NCI-H69 (cell line): ENCODE measurements at regions not wholly inside any gene's neighbourhood (a gene's known extent, or its start where the extent isn't known, plus 50 kb on each side); places are given as distances from the start of the nearest gene placed in this dataset.
A peak's percentile ranks its signal among the peaks of the same experiment; 100 is the strongest.
"Not testable (repeated sequence)": the region's sequence is repeated elsewhere in the genome, so short reads cannot be mapped to it uniquely, and the experiment has no call there.

Experiments used
- DNase-seq: peaks from one replicate; lab custom pipeline; 2025; lab: John Stamatoyannopoulos, UW

DNA sequence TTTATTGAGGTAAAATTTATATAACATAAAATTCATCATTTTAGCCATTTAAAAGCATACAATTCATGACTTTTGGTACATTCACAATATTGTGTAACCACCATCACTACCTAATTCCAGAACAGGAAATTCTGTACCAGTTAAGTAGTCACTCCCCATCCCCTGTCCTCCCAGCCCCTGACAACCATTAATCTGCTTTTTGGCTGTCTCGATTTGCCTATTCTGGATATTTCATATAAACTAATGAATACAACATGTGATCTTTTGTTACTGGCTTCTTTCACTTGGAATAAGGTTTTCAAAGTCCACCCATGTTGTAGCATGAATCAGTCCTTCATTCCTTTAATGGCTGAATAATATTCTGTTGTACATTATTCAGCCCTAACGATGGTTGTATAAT is 115.6 kb upstream of the KLF14 start:
- DNase-seq = no peak

DNA sequence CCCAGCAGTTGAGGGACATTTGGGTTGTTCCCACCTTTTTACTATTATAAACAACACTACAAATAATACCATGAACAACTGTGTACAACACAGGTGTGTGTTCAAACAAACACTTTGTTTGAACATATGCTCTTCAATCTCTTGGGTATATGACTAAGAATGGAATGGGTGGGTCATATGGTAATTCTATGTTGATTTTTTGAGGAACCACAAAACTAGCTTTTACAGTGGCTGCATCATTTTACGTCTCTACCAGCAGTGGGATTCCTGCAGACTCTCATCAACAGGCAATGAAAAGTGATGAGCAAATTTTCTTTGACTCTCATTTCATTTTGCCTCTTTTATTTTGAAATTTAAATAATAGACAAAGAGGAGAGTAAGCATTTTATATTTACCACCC is 116.9 kb upstream of the KLF14 start:
- no peak for DNase-seq

DNA sequence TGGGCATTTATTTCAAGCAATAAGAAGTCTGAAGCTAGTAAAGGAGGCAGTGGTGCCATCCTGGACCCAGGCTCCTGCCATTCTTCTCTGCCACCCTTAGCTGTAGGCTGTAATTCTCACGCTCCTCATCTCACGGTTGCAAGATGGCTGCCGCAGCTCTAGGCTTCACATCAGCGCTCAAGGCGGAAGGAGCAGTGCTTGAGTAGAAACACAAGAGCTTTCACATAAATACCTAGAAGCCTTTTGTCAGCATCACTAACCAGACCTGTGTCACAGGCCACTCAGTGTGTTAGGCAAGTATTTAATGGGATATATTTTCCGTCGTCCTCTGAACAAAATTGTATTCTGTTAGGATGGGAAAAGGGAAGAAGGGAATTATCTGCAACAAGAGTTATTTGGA is 118.9 kb upstream of the KLF14 start:
- DNase-seq = no peak

DNA sequence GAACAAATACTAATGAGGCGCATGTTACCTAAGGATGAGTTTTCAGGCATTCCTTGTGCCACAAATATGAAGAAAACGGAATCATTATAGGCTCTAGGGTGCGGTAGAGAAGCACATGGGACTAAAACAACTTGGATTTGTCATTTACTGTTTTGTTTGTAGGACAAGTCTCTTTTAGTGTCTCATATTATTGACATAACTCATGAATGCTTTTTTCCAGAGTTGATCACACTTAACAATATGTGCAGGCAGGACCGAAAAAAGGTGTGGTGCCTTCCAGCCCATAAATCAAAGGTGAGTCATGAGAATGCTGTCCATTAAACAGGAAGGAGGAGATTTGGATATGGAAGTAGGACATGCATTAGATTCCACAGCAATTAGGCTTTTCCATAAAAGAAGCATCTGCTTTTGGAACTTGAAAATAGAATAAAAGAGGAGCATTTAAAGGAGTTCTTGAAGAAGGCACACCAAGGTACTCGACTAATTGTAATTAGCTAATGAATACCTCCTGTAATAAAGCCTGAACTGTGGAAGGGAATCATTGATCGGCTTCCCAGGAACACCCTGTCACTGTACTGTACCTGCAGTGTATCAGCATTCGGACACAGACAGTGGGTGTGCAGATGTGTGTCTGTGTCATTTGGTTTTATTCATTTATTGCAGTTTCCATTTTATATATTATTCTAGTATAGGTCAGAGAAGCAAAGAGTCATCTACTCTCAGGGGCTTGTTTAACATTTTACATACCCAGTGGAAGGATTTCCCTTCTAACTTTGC is 119.7 kb upstream of the KLF14 start:
- peak; percentile 39 for DNase-seq

DNA sequence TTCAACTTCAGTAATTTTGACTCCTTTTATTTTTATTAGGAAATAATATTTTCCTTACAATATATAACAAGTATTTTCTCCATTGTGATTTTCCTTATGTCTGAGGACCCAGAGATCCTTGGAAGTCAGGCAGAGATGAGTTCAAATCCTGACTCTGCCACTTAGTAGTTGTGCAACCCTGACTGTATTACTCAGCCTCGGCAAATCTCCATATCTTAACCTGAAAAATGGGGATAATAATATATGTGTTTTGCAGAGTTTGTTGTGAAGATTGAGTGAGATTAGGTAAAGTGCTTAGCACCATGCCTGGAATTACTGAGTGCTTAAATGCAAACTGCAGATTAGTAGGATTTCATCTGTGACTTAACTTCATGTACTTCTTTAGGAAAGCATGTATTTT is 120.5 kb upstream of the KLF14 start:
- no peak for DNase-seq

DNA sequence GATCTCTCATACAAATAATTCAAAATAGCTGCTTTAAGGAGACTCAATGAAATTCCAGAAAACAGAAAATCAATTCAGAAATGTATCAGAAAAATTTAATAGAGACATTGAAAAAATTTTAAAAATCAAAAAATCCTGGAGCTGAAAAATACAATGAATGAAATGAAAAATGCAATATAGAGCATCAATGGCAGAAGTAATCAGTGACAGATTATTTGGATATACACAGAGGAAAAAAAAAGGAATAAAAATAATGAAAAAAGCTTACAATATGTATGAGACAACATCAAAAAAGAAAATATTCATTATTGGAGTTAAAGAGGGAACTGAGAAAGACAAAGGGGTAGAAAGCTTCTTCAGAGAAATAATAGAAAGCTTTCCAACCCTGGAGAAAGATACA is 122.9 kb upstream of the KLF14 start:
- no peak for DNase-seq

DNA sequence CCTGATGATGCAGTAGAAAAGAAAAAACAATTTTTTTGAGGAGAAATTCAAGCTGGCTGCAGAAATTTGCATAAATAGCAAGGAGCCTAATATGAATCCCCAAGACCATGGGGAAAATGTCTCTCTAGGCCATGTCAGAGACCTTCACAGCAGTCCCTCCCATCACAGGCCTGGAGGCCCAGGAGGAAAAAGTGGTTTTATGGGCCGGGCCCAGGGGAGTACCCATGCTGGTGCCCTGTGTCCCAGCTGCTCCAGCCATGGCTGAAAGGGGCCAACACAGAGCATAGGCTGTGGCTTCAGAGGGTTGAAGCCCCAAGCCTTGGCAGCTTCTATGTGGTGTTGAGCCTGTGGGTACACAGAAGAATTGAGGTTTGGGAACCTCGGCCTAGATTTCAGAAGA is 126.8 kb upstream of the KLF14 start:
- not testable (repeated sequence) for DNase-seq

DNA sequence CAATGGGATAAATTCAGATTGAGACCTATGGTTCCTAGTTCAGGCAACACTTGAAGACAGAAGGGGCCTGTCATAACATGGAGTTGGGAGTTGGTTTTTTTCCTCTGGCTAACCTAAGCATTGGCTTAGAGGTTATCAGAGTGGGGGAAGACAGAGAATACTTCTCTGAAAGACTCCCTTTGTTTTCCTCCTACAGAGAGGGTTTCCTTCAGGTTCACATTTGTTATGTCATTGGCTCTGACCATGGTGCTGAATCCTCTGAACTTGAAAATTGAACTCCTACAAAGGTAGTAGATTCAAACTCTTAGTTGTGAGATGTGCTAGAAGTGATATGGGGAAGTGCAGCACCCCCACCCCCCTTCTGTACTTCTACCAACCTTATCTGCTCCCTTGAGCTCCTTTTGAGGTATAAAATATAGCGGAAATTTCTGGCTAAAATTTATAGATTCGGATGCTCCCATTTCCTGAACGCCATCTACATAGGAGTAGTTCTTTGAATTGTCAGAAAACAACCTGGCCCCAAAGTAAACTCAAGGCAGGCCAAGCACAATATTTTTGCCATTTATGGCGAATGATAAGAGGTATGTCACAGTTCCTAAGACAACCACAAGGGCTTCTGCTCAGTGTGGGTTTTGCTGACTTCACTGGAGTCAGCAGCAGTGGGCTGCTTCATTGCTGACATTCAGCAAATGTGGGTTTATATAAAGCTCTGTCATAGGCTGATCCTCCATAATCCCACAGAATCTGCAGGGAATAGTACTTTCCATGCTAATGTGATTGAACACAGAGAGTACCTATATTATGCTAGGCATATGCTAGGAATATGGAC is 131.6 kb upstream of the KLF14 start:
- DNase-seq = no peak

DNA sequence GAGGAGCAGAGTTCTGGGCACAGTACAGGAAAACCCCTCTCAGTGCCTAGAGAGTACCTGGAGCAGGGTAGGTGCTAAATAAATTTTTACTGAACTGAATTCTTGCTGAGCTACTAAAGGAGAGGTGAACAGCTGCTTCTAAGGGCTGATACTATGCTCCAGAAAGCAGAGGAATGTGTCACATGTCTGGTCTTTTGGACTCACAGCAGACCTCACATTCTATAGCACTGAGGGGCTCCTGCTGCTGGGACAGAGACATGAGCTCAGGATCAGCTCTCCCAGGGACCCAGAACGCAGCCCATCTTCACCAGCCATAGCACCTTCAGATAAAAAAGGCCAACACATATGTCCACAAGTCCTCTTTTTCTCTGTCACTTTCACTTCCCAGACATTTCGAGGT is 133.0 kb upstream of the KLF14 start:
- no peak for DNase-seq

DNA sequence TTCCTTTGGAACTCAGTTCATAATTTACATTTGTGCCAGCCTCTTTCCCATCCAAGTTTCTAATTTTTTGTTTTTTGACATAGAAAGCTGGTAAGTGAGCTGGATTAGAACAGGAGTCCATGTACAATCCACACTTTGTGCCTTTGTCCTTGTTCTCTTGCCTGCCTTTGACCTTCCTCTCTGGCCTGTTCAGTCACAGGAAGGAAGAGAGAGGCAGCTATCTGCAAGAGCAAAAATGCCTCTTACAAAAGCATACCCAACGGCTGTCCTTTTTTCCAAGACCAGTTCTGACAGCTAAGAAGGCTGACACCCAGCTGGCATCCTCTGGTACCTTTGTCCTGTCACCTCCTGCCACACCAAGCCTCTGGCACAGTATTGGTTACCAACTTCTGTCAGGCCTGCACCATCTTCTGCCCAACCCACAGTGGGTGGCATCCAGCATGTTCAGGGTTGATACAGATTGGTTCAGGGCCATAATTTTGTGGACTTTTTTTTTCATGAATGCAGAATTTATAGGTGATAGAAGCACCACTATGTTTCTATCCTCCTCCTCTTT is 133.7 kb upstream of the KLF14 start:
- no peak for DNase-seq

DNA sequence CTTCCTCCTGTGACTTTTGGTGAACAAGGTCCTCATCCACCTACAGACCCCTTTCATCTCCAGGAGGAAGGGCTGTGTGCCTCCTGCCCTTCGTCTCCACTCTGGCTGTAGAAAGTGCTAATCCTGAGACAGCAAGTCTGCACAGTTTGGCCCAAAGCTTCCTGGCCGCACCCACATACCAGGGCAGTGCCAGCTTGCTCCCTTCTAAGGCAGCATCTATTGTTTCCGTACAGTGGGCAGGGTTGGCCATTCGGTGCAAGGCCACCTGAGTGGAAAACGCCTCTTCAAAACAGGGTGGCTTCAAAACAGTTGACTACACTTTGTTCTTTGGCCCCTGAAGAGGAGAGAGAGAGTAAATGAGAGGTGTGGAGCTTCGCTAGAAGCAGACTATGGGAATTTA is 134.1 kb upstream of the KLF14 start:
- DNase-seq = no peak

DNA sequence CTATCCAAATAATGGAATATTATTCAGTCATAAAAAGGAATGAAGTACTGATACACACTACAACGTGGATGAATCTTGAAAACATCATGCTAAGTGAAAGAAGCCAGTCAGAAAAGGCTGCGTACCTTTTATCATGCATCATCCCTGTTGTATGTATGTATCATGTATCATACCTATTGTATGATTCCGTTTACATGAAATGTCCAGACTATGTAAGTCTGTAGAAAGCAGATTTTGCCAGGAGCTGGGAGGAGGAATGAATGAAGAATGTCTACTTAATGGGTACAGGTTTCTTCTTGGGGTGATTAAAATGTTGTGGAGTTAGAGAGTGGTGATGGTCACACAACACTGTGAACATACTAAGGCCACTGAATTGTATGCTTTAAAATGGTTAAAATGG is 135.9 kb upstream of the KLF14 start:
- no peak for DNase-seq

DNA sequence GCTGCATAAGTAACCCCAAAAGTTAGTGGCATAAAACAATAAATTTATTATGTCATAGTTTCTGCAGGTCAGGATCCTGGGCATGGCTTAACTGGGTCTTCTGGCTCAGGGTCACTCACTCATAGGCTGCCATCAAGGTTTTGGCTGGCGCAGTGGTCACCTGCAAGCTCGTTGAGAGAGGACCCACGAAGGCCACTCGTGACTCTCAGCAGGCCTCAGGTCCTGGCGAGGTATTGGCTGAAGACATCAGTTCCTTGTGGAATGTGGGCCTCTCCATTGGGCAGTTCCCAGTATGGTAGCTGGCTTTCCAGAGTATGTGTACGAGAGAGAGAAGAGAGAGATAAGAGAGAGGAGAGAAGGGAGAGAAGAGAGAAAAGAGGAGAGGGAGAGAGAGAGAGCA is 138.3 kb upstream of the KLF14 start:
- DNase-seq = no peak

DNA sequence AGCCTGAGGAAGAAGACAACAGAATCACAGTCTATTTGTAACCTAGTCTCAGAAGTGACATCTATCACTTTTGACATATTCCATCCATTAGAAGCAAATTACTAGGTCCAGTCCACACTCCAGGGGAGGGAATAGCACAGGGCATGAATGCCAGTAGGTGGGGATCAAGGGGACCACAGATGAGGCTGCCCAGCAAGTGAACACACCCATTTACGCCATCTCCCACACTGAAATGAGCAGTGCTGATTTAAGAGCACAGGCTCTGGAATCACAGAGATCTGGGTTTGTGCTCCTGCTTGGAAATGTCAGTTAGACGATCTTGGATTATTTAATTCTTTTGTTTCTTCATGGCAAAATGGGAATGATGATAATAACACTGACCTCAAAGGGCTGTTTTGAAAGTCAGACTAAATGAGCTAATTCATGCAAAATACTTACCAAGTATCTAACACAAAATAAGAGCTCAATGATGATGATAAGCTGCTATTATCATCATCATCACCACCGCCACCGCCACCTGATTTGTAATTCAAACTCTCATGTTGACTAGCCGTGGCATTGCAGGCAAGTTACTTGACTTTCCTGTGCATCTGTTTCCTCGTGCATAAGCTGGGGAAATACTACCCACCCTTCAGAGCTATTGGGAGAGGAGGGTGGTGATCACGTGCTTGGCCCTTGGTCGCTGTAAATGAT is 138.9 kb upstream of the KLF14 start:
- DNase-seq = no peak

DNA sequence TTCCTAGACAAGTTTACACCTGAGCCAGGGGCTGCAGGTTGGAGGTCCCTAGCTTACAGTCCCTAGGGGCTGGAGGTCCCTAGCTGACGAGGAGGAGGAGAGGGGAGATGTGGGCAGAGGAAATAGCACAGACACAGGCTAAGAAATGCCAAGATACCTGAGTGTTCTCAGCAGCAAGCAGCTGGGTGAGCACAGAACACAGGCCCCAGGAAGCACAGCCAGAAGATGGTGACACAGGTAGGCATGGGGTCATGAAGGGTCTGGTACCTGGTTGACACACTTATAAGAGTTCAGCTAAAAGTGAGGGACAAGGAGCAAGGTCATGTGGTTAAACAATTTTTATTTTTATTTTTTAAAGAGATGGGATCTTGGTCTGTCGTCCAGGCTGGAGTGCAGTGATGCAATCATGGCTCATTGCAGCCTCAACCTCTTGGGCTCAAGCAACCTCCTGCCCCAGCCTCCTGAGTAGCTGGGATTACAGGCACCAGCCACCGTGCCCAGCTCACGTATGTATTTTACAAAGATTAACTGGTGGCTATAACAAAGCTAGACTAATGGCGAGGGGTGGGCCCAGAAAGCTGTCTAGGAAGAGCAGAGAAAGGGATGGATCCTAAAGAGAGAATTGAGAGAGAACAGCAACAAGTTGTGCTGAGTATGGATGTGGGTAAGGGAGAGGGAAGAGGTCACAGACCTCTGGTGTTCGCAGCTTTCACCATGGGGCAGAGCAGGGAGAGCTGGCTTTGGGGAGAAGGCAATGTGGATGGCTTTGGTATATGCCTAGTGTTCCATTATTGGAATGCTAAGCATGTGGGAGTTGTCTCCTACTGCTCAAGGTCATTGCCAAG is 140.3 kb upstream of the KLF14 start:
- no peak for DNase-seq

DNA sequence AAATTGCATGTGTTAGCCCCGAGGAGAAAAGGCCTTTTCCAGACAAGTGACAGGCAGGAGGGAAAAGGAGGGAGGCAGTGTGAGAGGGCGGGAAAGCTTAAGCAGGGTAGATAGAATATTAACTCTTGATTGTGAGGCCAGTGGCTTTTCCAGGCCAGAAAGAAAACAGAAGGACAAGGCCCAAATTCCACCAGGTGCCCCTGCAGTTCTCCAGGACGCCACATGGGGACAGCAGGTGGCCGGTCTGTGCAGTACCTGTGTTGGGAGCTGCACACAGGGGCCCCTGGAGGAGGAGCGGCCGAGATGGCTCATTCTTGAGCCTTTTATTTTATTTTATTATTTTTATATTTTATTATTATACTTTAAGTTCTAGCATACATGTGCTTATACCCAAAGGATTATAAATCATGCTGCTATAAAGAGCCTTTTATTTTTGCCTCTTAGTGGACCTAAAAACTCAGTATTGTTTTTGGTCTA is 141.3 kb upstream of the KLF14 start:
- peak; percentile 68 for DNase-seq

DNA sequence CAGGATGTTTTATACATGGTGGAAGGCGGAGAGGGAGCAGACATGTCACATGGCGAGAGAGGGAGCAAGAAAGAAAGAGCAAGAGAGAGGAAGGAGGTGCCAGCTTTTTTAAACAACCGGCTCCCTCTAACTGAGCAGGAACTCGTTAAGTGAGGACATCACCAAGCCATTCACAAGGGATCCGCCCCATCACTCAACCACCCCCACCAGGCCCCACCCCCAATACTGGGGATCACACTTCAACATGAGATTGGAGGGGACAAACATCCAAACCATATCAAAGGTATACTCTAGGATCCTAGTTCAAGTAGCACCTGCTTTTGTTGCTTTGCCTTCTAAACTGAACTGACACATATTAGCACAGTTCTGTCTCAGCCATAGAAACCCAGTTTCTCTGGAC is 141.9 kb upstream of the KLF14 start:
- DNase-seq = no peak

DNA sequence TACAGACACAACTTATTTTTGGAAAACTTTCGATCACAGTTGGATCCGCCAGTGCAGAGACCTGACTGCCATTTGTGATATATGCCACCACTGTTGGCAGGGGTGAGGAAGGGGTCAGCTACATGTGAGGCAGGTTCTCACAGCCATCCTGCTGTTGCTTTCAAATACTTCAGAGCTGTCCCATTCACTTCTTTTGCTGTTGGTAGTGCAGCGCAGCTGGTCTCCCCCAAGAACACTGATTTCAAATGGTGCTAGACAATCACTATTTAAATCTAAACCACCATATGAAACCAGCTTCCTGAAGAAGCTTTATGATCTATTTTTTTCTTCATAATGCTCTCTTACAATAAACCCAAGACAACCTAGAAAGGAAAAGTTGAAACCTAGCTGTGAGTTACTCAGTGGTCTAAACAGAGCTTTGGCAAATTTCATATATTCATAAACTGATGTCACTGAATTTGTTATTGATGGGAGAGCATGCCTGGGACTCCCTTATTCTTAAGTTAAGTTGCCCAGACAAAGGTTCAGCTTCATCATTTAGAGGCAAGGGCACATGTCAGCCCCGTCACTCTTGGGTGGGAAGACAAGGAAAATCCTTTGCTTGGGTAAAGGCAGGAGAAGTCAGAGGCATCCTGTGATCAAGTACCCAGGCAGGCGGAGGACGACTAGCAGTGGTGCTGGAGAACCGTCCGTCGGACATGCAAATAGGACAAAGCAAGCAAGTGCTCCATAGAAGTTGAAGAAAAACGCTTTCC is 143.4 kb upstream of the KLF14 start:
- no peak for DNase-seq

DNA sequence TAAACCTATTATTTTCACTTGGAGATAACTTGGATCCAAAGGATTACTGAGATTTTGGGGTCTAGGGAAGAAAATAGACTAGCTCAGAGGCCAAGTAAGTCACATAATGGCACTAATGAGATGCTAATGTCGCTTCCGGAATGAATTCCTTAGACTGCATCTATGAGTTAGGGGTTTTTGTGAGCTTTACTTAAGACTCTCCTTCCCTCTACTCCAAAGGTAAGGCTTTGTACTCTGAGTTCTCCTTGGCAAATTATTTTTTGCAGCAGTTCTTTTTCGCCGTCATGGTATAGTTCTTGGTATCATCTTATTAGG is 143.9 kb upstream of the KLF14 start:
- no peak for DNase-seq

DNA sequence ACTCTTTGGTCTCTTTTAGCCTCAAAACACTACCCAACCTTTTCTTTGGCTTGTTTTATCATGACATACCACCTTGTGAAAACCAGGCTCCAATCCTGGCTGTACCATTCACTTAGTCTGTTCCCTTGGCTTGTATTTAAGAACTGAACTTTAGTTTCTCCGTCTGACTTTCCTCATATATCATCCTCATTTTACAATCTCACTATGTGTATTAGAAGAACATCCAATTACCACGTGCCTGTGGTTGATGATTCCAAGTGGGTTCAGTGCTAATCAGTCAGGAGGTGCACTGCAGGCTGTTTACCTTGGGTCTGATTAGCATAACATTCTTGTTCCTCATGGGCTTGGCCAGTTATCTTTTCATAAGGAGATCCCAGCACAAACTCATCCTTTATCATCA is 144.8 kb upstream of the KLF14 start:
- no peak for DNase-seq

DNA sequence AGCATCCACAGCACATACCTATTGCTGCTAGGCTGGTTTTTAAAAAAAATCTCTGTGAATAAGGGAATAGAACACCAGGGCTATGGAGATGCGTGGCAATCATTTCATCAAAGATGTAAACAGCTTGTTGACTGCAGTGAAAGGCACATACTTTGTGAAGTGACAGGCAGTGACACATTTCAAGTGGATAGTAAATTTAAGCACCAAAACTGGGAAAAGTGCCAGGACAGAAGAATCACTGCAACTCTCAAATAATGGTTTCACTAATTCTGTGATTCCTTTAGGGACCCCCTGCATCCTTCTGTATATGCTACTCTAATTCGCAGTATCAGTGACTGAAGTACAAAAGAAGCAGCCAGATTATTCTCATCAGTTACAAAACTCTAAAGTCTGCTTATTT is 145.2 kb upstream of the KLF14 start:
- DNase-seq = peak; percentile 9
